HG02798 (cell line): ENCODE measurements at regions not wholly inside any gene's neighbourhood (a gene's known extent, or its start where the extent isn't known, plus 50 kb on each side); places are given as distances from the start of the nearest gene placed in this dataset.

Experiments
- ATAC-seq: cut with Tn5 transposase; IDR thresholded peaks from one replicate; pipeline ENCODE4 v1.9.1; 2021; ENCODE audit warnings: mild to moderate bottlenecking; ENCODE audit not compliant: unreplicated experiment, poor library complexity

- ATAC-seq: no peak
Observed at GRCh38 chr6:4399656-4400055, 264.3 kb upstream of the ECI2 start.

GRCh38 chr6:4398791-4399190 lies 263.4 kb upstream of the ECI2 start:
- ATAC-seq: no peak

- no peak for ATAC-seq
Observed at GRCh38 chr6:4397307-4397706, 261.9 kb upstream of the ECI2 start.

GRCh38 chr6:4396044-4396443 lies 260.7 kb upstream of the ECI2 start:
- no peak for ATAC-seq

GRCh38 chr6:4395386-4395785 lies 260.0 kb upstream of the ECI2 start:
- no peak for ATAC-seq

- no peak for ATAC-seq
Observed at GRCh38 chr6:4394786-4395185, 259.4 kb upstream of the ECI2 start.

GRCh38 chr6:4388675-4389074 lies 253.3 kb upstream of the ECI2 start:
- no peak for ATAC-seq

- no peak for ATAC-seq
Observed at GRCh38 chr6:4384656-4385055, 249.3 kb upstream of the ECI2 start.

GRCh38 chr6:4383910-4384638 lies 248.7 kb upstream of the ECI2 start:
- no peak for ATAC-seq

GRCh38 chr6:4382362-4382853 lies 247.0 kb upstream of the ECI2 start:
- ATAC-seq: no peak

- no peak for ATAC-seq
Observed at GRCh38 chr6:4381381-4381780, 246.0 kb upstream of the ECI2 start.

GRCh38 chr6:4380881-4381281 lies 245.5 kb upstream of the ECI2 start:
- ATAC-seq: no peak

GRCh38 chr6:4379958-4380357 lies 244.6 kb upstream of the ECI2 start:
- no peak for ATAC-seq

- ATAC-seq: no peak
Observed at GRCh38 chr6:4378319-4378996, 243.1 kb upstream of the ECI2 start.

- no peak for ATAC-seq
Observed at GRCh38 chr6:4377603-4378002, 242.2 kb upstream of the ECI2 start.

- no peak for ATAC-seq
Observed at GRCh38 chr6:4374216-4374615, 238.8 kb upstream of the ECI2 start.

- no peak for ATAC-seq
Observed at GRCh38 chr6:4372866-4373265, 237.5 kb upstream of the ECI2 start.

- ATAC-seq: no peak
Observed at GRCh38 chr6:4371207-4371921, 236.0 kb upstream of the ECI2 start.

- no peak for ATAC-seq
Observed at GRCh38 chr6:4370066-4370465, 234.7 kb upstream of the ECI2 start.

- ATAC-seq: no peak
Observed at GRCh38 chr6:4369616-4370015, 234.2 kb upstream of the ECI2 start.

- ATAC-seq: no peak
Observed at GRCh38 chr6:4368649-4369048, 233.3 kb upstream of the ECI2 start.
